HG03378 (cell line): ENCODE measurements at regions not wholly inside any gene's neighbourhood (a gene's known extent, or its start where the extent isn't known, plus 50 kb on each side); places are given as distances from the start of the nearest gene placed in this dataset.

Source experiments
- ATAC-seq: cut with Tn5 transposase; IDR thresholded peaks from one replicate; pipeline ENCODE4 v1.9.1; 2021; ENCODE audit warnings: mild to moderate bottlenecking, moderate library complexity; ENCODE audit not compliant: unreplicated experiment

GRCh38 chr3:18295171-18295920 lies 129.8 kb downstream of the SATB1 start:
- peak; percentile 93 for ATAC-seq

- no peak for ATAC-seq
Observed at GRCh38 chr3:18290157-18290556, 135.0 kb downstream of the SATB1 start.

GRCh38 chr3:18288243-18288642 lies 136.9 kb downstream of the SATB1 start:
- no peak for ATAC-seq

GRCh38 chr3:18284716-18285115 lies 140.4 kb downstream of the SATB1 start:
- ATAC-seq = no peak

- ATAC-seq = no peak
Observed at GRCh38 chr3:18283680-18284079, 141.5 kb downstream of the SATB1 start.

- no peak for ATAC-seq
Observed at GRCh38 chr3:18282507-18282906, 142.6 kb downstream of the SATB1 start.

GRCh38 chr3:18279226-18279737 lies 145.9 kb downstream of the SATB1 start:
- no peak for ATAC-seq

GRCh38 chr3:18264853-18265252 lies 160.3 kb downstream of the SATB1 start:
- ATAC-seq = no peak

GRCh38 chr3:18264361-18264760 lies 160.8 kb downstream of the SATB1 start:
- no peak for ATAC-seq

GRCh38 chr3:18258492-18258891 lies 166.6 kb downstream of the SATB1 start:
- peak; percentile 46 for ATAC-seq

- ATAC-seq = no peak
Observed at GRCh38 chr3:18252578-18252977, 172.6 kb downstream of the SATB1 start.

- no peak for ATAC-seq
Observed at GRCh38 chr3:18250991-18251390, 174.1 kb downstream of the SATB1 start.

GRCh38 chr3:18249126-18249525 lies 176.0 kb downstream of the SATB1 start:
- no peak for ATAC-seq

- ATAC-seq = no peak
Observed at GRCh38 chr3:18247776-18248310, 177.3 kb downstream of the SATB1 start.

GRCh38 chr3:18247139-18247695 lies 177.9 kb downstream of the SATB1 start:
- no peak for ATAC-seq

- no peak for ATAC-seq
Observed at GRCh38 chr3:18246336-18247060, 178.6 kb downstream of the SATB1 start.

GRCh38 chr3:18245721-18246120 lies 179.4 kb downstream of the SATB1 start:
- peak; percentile 58 for ATAC-seq

GRCh38 chr3:18241837-18242236 lies 183.3 kb downstream of the SATB1 start:
- no peak for ATAC-seq

- ATAC-seq = no peak
Observed at GRCh38 chr3:18239674-18240073, 185.5 kb downstream of the SATB1 start.

- no peak for ATAC-seq
Observed at GRCh38 chr3:18238746-18239331, 186.3 kb downstream of the SATB1 start.

GRCh38 chr3:18238332-18238731 lies 186.8 kb downstream of the SATB1 start:
- ATAC-seq = no peak
